IPS-15b (cell line): ENCODE measurements at regions not wholly inside any gene's neighbourhood (a gene's known extent, or its start where the extent isn't known, plus 50 kb on each side); places are given as distances from the start of the nearest gene placed in this dataset.
"Not testable (repeated sequence)": the region's sequence is repeated elsewhere in the genome, so short reads cannot be mapped to it uniquely, and the experiment has no call there.

Source experiments
- H3K27me3 ChIP-seq: one replicate; pipeline ENCODE4 v1.6.1; 2013; ENCODE audit warnings: low read length; ENCODE audit not compliant: control insufficient read depth, insufficient read depth
- H3K36me3 ChIP-seq: one replicate; pipeline ENCODE4 v1.6.1; 2013; ENCODE audit warnings: low read length; ENCODE audit not compliant: control insufficient read depth, insufficient read depth
- H3K4me1 ChIP-seq: one replicate; pipeline ENCODE4 v1.6.1; 2013; ENCODE audit warnings: mild to moderate bottlenecking, low read length; ENCODE audit not compliant: control insufficient read depth, insufficient read depth
- H3K4me3 ChIP-seq: one replicate; pipeline ENCODE4 v1.5.1; 2013; ENCODE audit warnings: low read depth, low read length
- H3K9ac ChIP-seq: one replicate; pipeline ENCODE4 v1.6.1; 2013; ENCODE audit warnings: low read depth, mild to moderate bottlenecking, low read length
- H3K9me3 ChIP-seq: one replicate; pipeline ENCODE4 v1.6.1; 2013; ENCODE audit warnings: mild to moderate bottlenecking, low read length; ENCODE audit not compliant: control insufficient read depth, insufficient read depth

- Histone ChIP-seq H3K27me3 (no peaks in the 10 kb centered on the region), H3K9ac (no peak overlapping the region), H3K36me3 (no peaks in the 10 kb centered on the region), H3K4me1 (no peaks in the 10 kb centered on the region), H3K4me3 (no peak overlapping the region), H3K9me3 (no peaks in the 10 kb centered on the region)
Observed at GRCh38 chr12:89777733-89778379, 69.2 kb upstream of the ATP2B1 start.

- H3K36me3 ChIP-seq, result no peaks in the 10 kb centered on the region
- H3K27me3 ChIP-seq, result no peaks in the 10 kb centered on the region
- H3K9me3 ChIP-seq, result no peaks in the 10 kb centered on the region
- no peak overlapping the region for H3K9ac ChIP-seq
- no peaks in the 10 kb centered on the region for H3K4me1 ChIP-seq
- H3K4me3 ChIP-seq, result no peak overlapping the region
Observed at GRCh38 chr12:89775986-89776365, 67.3 kb upstream of the ATP2B1 start.

GRCh38 chr12:89775063-89775985 lies 66.7 kb upstream of the ATP2B1 start:
- H3K9ac ChIP-seq, result no peak overlapping the region
- H3K36me3 ChIP-seq, result no peaks in the 10 kb centered on the region
- H3K4me3 ChIP-seq, result no peak overlapping the region
- H3K9me3 ChIP-seq, result no peaks in the 10 kb centered on the region
- no peaks in the 10 kb centered on the region for H3K27me3 ChIP-seq
- no peaks in the 10 kb centered on the region for H3K4me1 ChIP-seq

- H3K4me1 ChIP-seq, result no peaks in the 10 kb centered on the region
- H3K9ac ChIP-seq, result no peak overlapping the region
Observed at GRCh38 chr12:89774645-89775044, 66.0 kb upstream of the ATP2B1 start.

GRCh38 chr12:89770391-89770790 lies 61.8 kb upstream of the ATP2B1 start:
- Histone ChIP-seq H3K9me3 (no peaks in the 10 kb centered on the region), H3K27me3 (no peaks in the 10 kb centered on the region), H3K9ac (no peak overlapping the region), H3K4me1 (no peaks in the 10 kb centered on the region), H3K4me3 (no peak overlapping the region), H3K36me3 (no peaks in the 10 kb centered on the region)

More at GRCh38 chr12:89774645-89775044, 66.0 kb upstream of the ATP2B1 start:
- no peaks in the 10 kb centered on the region for H3K36me3 ChIP-seq
- no peaks in the 10 kb centered on the region for H3K27me3 ChIP-seq
- no peaks in the 10 kb centered on the region for H3K9me3 ChIP-seq
- H3K4me3 ChIP-seq, result no peak overlapping the region

GRCh38 chr12:89769483-89769818 lies 60.8 kb upstream of the ATP2B1 start:
- Histone ChIP-seq H3K4me3 (no peak overlapping the region), H3K36me3 (no peaks in the 10 kb centered on the region), H3K4me1 (no peaks in the 10 kb centered on the region), H3K9me3 (no peaks in the 10 kb centered on the region), H3K27me3 (no peaks in the 10 kb centered on the region), H3K9ac (no peak overlapping the region)

- no peaks in the 10 kb centered on the region for H3K9me3 ChIP-seq
- H3K9ac ChIP-seq, result no peak overlapping the region
- no peaks in the 10 kb centered on the region for H3K4me1 ChIP-seq
- no peaks in the 10 kb centered on the region for H3K36me3 ChIP-seq
- no peak overlapping the region for H3K4me3 ChIP-seq
- no peaks in the 10 kb centered on the region for H3K27me3 ChIP-seq
Observed at GRCh38 chr12:89768586-89769482, 60.2 kb upstream of the ATP2B1 start.

- Histone ChIP-seq H3K4me3 (no peak overlapping the region), H3K36me3 (no peaks in the 10 kb centered on the region), H3K4me1 (no peaks in the 10 kb centered on the region)
Observed at GRCh38 chr12:89765959-89766824, 57.6 kb upstream of the ATP2B1 start.

GRCh38 chr12:89764164-89764563 lies 55.5 kb upstream of the ATP2B1 start:
- not testable (repeated sequence) for H3K36me3 ChIP-seq, H3K4me3 ChIP-seq, H3K4me1 ChIP-seq, H3K9me3 ChIP-seq, H3K27me3 ChIP-seq, H3K9ac ChIP-seq

More at GRCh38 chr12:89765959-89766824, 57.6 kb upstream of the ATP2B1 start:
- Histone ChIP-seq H3K9ac (no peak overlapping the region), H3K9me3 (no peaks in the 10 kb centered on the region), H3K27me3 (no peaks in the 10 kb centered on the region)

- no peak overlapping the region for H3K4me3 ChIP-seq
- H3K9me3 ChIP-seq, result no peaks in the 10 kb centered on the region
- H3K36me3 ChIP-seq, result no peaks in the 10 kb centered on the region
- H3K27me3 ChIP-seq, result no peaks in the 10 kb centered on the region
- H3K4me1 ChIP-seq, result no peaks in the 10 kb centered on the region
- H3K9ac ChIP-seq, result no peak overlapping the region
Observed at GRCh38 chr12:89762498-89763170, 54.0 kb upstream of the ATP2B1 start.
